Medulla oblongata (tissue), 1 donor: ENCODE measurements at regions not wholly inside any gene's neighbourhood (a gene's known extent, or its start where the extent isn't known, plus 50 kb on each side); places are given as distances from the start of the nearest gene placed in this dataset.
"Not testable (repeated sequence)": the region's sequence is repeated elsewhere in the genome, so short reads cannot be mapped to it uniquely, and the experiment has no call there.

Source experiments
- DNase-seq: peaks from one replicate; pipeline ENCODE4 v3.0.0-alpha.2; 2015; ENCODE audit errors: extremely low spot score

DNA sequence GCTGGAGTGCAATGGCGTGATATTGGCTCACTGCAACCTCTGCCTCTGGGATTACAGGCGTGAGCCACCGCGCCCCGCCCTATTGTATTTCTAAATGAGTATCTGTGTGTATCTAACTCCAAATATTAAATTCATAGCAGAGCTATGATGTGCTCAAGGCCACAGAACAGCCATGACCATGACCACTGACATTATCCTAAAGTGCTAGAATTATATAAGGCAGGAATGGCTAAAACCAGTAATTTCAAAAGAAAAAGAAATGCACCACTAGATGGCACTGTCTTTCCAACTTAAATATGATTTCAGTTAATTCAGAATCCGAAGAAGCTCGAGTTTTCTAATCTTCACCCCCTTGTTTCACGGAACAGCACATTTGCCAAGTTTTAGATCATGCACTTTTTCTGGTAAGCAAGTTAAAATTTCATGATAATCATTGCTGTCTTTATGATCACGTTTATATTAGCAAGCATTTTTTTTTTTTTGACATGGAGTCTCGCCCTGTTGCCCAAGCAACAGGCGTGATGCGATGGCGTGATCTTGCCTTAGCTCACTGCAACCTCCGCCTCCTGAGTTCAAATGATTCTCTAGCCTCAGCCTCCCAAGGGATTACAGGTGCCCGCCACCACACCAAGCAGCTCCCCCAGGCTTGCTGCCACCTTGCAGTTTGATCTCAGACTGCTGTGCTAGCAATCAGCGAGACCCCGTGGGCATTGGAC is 65.3 kb downstream of the OR13A1 start:
- DNase-seq, result peak; percentile 82

DNA sequence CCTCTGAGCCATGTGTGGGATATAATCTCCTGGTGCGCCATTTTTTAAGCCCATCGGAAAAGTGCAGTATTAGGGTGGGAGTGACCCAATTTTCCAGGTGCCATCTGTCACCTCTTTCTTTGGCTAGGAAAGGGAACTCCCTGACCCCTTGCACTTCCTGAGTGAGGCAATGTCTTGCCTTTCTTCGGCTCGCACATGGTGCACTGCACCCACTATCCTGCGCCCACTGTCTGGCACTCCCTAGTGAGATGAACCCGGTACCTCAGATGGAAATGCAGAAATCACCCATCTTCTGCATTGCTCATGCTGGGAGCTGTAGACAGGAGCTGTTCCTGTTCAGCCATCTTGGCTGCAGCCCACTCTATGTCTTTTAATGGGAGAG is 64.7 kb downstream of the OR13A1 start:
- not testable (repeated sequence) for DNase-seq
